Mesodermal cell (in vitro differentiated cells): ENCODE measurements at regions not wholly inside any gene's neighbourhood (a gene's known extent, or its start where the extent isn't known, plus 50 kb on each side); places are given as distances from the start of the nearest gene placed in this dataset.
"Not testable (repeated sequence)": the region's sequence is repeated elsewhere in the genome, so short reads cannot be mapped to it uniquely, and the experiment has no call there.

ENCODE experiments used
- H3K27ac ChIP-seq: 2 replicates; pipeline ENCODE4 v1.7.0; 2013; ENCODE audit warnings: mild to moderate bottlenecking, low read depth, low read length, moderate library complexity; ENCODE audit not compliant: severe bottlenecking
- H3K36me3 ChIP-seq: 2 replicates; pipeline ENCODE4 v1.7.1; 2013; ENCODE audit warnings: mild to moderate bottlenecking, low read length, moderate library complexity; ENCODE audit not compliant: control insufficient read depth, insufficient read depth
- H3K4me1 ChIP-seq: one replicate; pipeline ENCODE4 v1.7.1; 2013; ENCODE audit warnings: mild to moderate bottlenecking, low read length; ENCODE audit not compliant: insufficient read depth, control insufficient read depth, poor library complexity, severe bottlenecking
- H3K4me3 ChIP-seq: 2 replicates; pipeline ENCODE4 v1.7.0; 2013; ENCODE audit warnings: low read length, control low read depth, mild to moderate bottlenecking; ENCODE audit not compliant: insufficient read depth, poor library complexity, severe bottlenecking; ENCODE audit errors: extremely low read depth
- H3K9me3 ChIP-seq: 2 replicates; pipeline ENCODE4 v1.7.1; 2013; ENCODE audit warnings: mild to moderate bottlenecking, low read length, moderate library complexity; ENCODE audit not compliant: control insufficient read depth
- WGBS, 2 experiments: methylation state at CpG; one replicate each; pipeline ENCODE4 v1.1.5; 2013; ENCODE audit warnings: missing lambda C conversion rate in 2 of 2; ENCODE audit not compliant: insufficient coverage in 2 of 2; 5-methylcytosine and 5-hydroxymethylcytosine counted together

DNA sequence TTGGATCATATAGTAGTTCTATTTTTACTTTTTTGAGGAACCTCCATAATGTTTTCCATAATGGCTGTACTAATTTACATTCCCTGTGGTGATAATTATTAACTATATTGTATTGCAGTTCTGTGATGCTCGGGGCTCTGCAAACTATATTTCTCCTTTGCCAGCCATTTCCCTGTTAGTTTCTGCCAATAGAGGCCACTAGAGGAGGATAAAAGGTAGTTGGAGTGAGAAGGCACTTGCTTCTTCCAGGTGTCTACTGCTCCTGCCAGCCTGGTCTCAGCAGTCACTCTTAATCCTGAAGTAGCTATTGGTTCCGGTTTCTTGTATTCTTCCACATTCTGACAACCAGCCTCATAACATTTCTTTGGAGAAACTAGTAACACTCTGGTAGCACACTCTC is 233.9 kb upstream of the GBE1 start:
- Histone ChIP-seq H3K4me3 (no peak overlapping the region), H3K4me1 (no peaks in the 10 kb centered on the region), H3K9me3 (no peaks in the 10 kb centered on the region), H3K36me3 (no peaks in the 10 kb centered on the region), H3K27ac (no peak overlapping the region)
- WGBS, 2 experiments, result 67 to 100% methylated on average over 1 of the region's 2 CpGs

GRCh38 chr3:81989758-81990157 is 228.3 kb upstream of the GBE1 start:
- Histone ChIP-seq H3K36me3 (no peaks in the 10 kb centered on the region), H3K4me1 (no peaks in the 10 kb centered on the region), H3K27ac (no peak overlapping the region), H3K4me3 (no peak overlapping the region), H3K9me3 (no peaks in the 10 kb centered on the region)
- 100% methylated on average over 1 of the region's 2 CpGs for whole genome bisulfite sequencing, 2 experiments

DNA sequence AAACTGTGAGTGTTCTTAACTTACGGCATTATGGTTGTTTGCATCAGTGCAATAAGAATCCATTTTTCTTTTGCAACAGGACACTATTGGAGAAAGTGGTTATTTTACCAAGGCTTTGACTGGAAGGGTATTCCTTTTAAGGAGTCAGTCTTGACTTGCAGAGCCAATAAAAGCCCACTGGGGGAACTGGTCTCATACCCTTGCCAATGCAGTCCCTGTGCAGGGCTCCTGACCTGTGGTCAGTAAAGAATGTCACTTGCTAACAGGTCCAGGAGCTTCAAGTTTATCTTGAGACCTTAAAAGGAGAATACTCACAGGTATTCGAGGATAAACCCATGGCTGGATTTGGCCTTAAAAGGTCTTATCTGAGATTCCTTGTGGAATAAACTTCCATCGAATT is 227.8 kb upstream of the GBE1 start:
- no peaks in the 10 kb centered on the region for H3K36me3 ChIP-seq
- H3K9me3 ChIP-seq, result no peaks in the 10 kb centered on the region
- H3K4me1 ChIP-seq, result no peaks in the 10 kb centered on the region
- WGBS, 2 experiments, result 86% methylated on average over 2 of the region's 3 CpGs; no CpG with 5 or more reads in 1 of the 2 experiments
- H3K4me3 ChIP-seq, result no peak overlapping the region
- H3K27ac ChIP-seq, result no peak overlapping the region

GRCh38 chr3:81987412-81987811 is 226.0 kb upstream of the GBE1 start:
- H3K4me1 ChIP-seq, H3K27ac ChIP-seq, H3K9me3 ChIP-seq, H3K36me3 ChIP-seq, H3K4me3 ChIP-seq: not testable (repeated sequence)
- WGBS, 2 experiments, result 85 to 90% methylated on average over 10 to 11 of the region's 11 CpGs

DNA sequence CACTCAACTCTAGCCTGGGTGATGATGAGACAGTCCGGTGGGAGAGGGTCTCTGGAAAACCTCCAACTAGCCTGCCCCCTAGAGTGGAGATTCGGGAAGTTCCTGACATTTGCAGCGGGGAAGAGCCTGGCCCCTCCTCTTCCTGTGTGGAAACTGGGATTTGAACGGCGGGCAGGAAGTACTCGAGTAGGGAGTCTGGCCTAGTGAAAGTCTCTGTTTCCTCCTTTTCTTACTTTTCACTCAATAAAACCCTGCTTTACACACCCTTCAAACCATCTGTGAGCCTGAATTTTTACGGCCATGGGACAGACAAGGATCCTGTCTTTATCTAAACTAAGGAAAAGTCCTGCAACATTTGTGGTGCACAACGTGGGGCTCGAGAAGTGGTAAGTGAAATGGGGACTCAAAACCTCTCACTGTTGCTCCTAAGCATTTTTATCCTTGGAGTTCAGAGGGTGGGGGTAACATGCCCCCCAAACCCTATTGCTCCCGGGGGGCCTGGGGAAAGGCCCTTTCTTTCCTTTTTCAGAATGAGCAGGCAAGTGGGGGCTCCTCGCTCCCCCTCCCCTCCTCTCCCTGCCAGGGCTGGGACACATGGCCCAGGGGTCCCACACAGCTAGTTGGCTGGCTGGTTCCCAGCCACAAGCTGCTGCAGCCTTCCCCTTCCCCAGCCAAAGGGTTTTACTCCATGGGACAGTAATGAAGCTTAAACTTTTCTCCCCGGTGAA is 224.7 kb upstream of the GBE1 start:
- Histone ChIP-seq H3K27ac (no peak overlapping the region), H3K4me1 (no peaks in the 10 kb centered on the region), H3K9me3 (no peaks in the 10 kb centered on the region), H3K36me3 (no peaks in the 10 kb centered on the region), H3K4me3 (no peak overlapping the region)
- WGBS, 2 experiments, result 90 to 98% methylated on average over 2 to 8 of the region's 12 CpGs

DNA sequence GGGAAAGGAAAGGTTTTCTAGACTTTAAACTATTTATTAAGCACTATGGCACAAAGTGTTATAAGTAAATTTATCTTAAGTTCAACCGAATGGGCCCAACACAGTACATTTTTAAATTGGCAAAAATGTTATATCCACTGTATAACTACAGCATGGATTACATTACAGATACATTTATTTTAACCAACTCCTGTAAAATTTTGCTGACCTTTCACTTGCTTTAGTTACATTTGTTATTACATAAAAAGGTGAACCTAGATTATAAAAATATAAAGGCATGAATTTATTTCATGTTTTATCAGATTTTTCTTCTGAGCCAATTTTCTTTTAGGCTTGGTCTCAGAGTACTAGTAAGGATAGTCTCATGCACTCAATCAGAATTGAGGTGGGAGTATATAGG is 221.9 kb upstream of the GBE1 start:
- Histone ChIP-seq H3K36me3 (no peaks in the 10 kb centered on the region), H3K27ac (no peak overlapping the region), H3K4me3 (no peak overlapping the region), H3K4me1 (no peaks in the 10 kb centered on the region), H3K9me3 (no peaks in the 10 kb centered on the region)
- WGBS, 2 experiments, result no CpG with 5 or more reads among the region's 1 CpG

DNA sequence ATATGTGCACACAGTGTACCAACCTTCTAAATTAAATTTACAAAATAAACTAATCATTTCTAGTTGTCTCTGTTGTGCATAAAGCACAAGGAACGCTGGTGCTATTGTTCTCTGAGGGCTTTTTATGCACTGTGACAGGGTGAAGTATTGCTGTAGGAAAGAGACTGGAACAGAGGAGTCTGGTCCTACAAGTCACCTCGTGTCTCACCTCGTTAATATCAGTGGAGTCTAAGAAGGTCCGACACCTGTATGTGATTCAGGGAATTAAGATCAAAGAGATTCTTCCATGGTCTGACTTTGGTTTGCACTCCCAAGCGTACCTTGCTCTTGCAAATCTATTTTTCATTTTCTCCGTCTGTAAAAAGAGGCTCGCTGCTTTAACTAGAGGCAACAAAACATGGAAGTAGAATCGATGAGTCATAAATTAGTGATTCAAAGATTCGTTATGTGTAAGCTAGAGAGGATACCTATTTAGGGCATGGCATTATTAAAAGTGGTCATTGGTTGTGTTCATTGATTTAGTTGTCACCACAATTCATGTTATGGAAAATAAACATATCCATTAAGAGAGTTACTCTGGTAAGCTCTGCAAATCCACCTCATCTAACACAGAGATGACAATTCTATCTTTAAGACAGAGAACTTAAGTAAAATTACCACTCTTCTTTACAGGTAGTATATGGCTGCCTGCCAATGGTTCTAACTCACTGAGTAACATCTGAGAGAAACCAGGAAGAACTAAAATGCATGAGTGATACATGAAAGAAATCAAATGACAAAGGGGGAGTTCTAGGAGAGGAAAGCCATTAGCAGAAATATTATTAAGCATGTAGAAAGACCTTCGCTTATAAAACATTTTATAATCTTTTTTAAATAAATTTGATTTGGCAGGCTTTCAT is 219.4 kb upstream of the GBE1 start:
- Histone ChIP-seq H3K9me3 (no peaks in the 10 kb centered on the region), H3K4me1 (no peaks in the 10 kb centered on the region), H3K27ac (no peak overlapping the region), H3K4me3 (no peak overlapping the region), H3K36me3 (no peaks in the 10 kb centered on the region)
- 82 to 90% methylated on average over 8 to 9 of the region's 10 CpGs for WGBS, 2 experiments

DNA sequence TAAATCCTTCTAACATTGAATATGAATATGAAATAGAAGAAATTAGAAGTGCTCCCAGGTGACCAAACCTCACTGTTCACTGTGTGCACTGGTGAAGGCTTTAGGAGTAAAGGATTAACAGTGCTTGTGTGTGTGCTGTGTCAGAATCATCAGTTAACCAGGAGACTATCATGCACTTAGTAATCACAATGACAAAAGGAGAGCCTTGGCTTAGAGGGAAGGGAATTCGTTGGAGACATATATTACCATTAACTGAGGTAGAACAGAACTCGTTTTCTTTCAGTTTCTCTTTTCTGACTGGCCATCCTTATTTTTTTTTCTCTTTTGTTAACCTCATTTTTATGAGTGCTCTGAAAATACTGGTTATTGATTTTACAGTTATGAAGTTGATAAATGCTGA is 213.3 kb upstream of the GBE1 start:
- Histone ChIP-seq H3K36me3 (no peaks in the 10 kb centered on the region), H3K9me3 (peaks cover 12% of the 10 kb centered on the region), H3K4me3 (no peak overlapping the region), H3K27ac (no peak overlapping the region), H3K4me1 (no peaks in the 10 kb centered on the region)
- no CpG with 5 or more reads among the region's 2 CpGs for WGBS, 2 experiments

- 50% methylated on average over 2 of the region's 4 CpGs; no CpG with 5 or more reads in 1 of the 2 experiments for WGBS, 2 experiments
Measured at GRCh38 chr3:81968658-81969057, 207.2 kb upstream of the GBE1 start.

GRCh38 chr3:81967393-81967792 is 205.9 kb upstream of the GBE1 start:
- no peak overlapping the region for H3K27ac ChIP-seq
- H3K36me3 ChIP-seq, result no peaks in the 10 kb centered on the region
- no peak overlapping the region for H3K4me3 ChIP-seq
- peaks cover 12% of the 10 kb centered on the region for H3K9me3 ChIP-seq
- no peaks in the 10 kb centered on the region for H3K4me1 ChIP-seq

More at GRCh38 chr3:81968658-81969057, 207.2 kb upstream of the GBE1 start:
- no peaks in the 10 kb centered on the region for H3K36me3 ChIP-seq
- H3K27ac ChIP-seq, result no peak overlapping the region
- peaks cover 12% of the 10 kb centered on the region for H3K9me3 ChIP-seq
- H3K4me1 ChIP-seq, result no peaks in the 10 kb centered on the region
- no peak overlapping the region for H3K4me3 ChIP-seq

DNA sequence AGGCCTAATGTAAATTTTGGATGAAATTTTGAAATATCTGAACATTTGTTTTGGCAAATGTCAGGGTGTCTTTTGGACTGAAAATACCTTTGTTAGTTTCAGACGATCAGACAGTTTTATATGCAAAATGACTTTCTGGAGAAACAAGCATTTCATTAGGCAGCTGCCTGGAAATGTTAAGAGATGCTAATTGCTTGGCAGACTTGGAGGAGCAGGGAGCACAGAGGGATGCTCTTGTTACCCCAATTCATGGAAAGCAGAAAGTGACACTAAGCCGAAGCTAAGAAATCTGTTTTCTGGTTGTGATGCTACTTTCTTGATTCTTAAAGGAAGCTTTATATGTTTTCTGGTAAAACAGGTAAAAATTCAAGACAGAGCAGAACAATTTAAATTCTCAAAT is 204.3 kb upstream of the GBE1 start:
- H3K27ac ChIP-seq, result no peak overlapping the region
- no peaks in the 10 kb centered on the region for H3K4me1 ChIP-seq
- no peaks in the 10 kb centered on the region for H3K9me3 ChIP-seq
- no peak overlapping the region for H3K4me3 ChIP-seq
- 40% methylated on average over 1 of the region's 2 CpGs; no CpG with 5 or more reads in 1 of the 2 experiments for WGBS, 2 experiments
- H3K36me3 ChIP-seq, result no peaks in the 10 kb centered on the region
